SU-DHL-6 (cell line): ENCODE measurements at regions not wholly inside any gene's neighbourhood (a gene's known extent, or its start where the extent isn't known, plus 50 kb on each side); places are given as distances from the start of the nearest gene placed in this dataset.

ENCODE experiments used
- EZH2phosphoT487 ChIP-seq: fragments of 200-600 bp; sonication (generic), shearing (Covaris generic); conservative IDR thresholded peaks from 2 replicates; pipeline ENCODE4 v1.6.1; 2018; ENCODE audit warnings: mild to moderate bottlenecking, antibody characterized with exemption, low read length, moderate library complexity, mixed read lengths
- TF ChIP-seq, protein P1 (sequence below): fragments of 200-600 bp; sonication (generic); IDR thresholded peaks from one replicate; pipeline ENCODE4 v1.5.1; 2017; ENCODE audit warnings: antibody characterized with exemption, mild to moderate bottlenecking, low read length, moderate library complexity; ENCODE audit not compliant: insufficient read depth, poor library complexity, severe bottlenecking

DNA sequence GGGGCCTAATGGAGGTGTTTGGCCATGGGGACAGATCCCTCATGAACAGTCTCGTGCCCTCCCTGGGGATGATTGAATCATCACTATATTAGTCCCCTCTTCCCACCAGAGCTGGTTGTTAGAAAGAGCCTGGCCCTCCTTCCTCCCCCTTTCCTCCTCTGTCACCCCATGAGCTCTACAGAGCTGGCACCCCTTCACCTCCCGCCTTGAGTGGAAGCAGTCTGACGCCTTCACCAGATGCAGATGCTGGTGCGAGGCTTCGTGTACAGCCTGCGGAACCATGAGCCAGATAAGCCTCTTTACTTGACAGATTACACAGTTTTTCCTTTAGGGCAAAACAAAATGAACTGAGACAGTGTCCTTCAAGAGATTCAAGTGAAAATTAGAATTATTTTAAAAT lies 74.4 kb upstream of the RIPOR2 start:
- TF ChIP-seq, protein P1, sequence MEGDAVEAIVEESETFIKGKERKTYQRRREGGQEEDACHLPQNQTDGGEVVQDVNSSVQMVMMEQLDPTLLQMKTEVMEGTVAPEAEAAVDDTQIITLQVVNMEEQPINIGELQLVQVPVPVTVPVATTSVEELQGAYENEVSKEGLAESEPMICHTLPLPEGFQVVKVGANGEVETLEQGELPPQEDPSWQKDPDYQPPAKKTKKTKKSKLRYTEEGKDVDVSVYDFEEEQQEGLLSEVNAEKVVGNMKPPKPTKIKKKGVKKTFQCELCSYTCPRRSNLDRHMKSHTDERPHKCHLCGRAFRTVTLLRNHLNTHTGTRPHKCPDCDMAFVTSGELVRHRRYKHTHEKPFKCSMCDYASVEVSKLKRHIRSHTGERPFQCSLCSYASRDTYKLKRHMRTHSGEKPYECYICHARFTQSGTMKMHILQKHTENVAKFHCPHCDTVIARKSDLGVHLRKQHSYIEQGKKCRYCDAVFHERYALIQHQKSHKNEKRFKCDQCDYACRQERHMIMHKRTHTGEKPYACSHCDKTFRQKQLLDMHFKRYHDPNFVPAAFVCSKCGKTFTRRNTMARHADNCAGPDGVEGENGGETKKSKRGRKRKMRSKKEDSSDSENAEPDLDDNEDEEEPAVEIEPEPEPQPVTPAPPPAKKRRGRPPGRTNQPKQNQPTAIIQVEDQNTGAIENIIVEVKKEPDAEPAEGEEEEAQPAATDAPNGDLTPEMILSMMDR = no peak
- TF ChIP-seq EZH2phosphoT487 = no peak
